HTR-8/SVneo (cell line): ENCODE measurements at regions not wholly inside any gene's neighbourhood (a gene's known extent, or its start where the extent isn't known, plus 50 kb on each side); places are given as distances from the start of the nearest gene placed in this dataset.
"Not testable (repeated sequence)": the region's sequence is repeated elsewhere in the genome, so short reads cannot be mapped to it uniquely, and the experiment has no call there.

Source experiments
- DNase-seq: peaks from one replicate; pipeline ENCODE4 v3.0.0; 2011; ENCODE audit warnings: low spot score, mixed read lengths; ENCODE audit not compliant: insufficient read length
- FAIRE-seq: peaks from 2 replicates; lab custom pipeline; 2011; peaks lifted over from hg19 to GRCh38; lab: Jason Lieb, UNC

GRCh38 chr1:83488105-83488504 lies 510.8 kb downstream of the TTLL7 start:
- not testable (repeated sequence) for DNase-seq, FAIRE-seq

GRCh38 chr1:83487460-83487859 lies 511.5 kb downstream of the TTLL7 start:
- not testable (repeated sequence) for FAIRE-seq

DNA sequence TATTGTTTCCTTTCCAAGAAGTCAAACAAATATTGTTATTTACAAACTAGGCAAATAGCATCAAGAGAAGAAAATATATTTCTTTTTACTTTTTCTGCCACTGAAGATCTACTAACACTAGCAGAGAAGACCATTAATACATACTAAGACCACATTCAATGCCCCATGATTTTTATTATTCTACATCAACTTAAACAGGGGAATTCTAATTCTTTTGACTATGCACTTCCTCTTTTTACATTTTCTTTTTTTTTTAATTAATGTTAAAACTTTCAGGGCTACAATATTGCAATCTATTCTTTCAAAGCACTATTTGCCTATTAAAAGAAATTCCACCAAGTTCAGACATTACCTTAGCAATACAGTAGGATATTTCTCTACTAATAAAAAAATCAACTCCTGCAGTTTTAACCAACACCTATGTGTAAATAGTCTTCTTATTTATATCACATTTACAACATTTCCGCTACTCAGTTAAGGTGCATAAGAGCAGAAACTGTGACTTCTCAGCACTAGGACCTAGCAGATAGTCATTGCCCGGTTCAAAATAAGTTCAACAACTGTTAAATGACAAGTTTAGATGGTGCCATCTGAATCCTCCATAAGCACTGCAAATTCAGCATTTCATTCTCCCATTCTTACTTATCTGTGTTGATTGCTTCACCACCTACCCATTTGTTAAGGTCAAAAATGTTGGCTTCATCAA lies 513.5 kb downstream of the TTLL7 start:
- DNase-seq, FAIRE-seq: not testable (repeated sequence)

More at GRCh38 chr1:83487460-83487859, 511.5 kb downstream of the TTLL7 start:
- not testable (repeated sequence) for DNase-seq

DNA sequence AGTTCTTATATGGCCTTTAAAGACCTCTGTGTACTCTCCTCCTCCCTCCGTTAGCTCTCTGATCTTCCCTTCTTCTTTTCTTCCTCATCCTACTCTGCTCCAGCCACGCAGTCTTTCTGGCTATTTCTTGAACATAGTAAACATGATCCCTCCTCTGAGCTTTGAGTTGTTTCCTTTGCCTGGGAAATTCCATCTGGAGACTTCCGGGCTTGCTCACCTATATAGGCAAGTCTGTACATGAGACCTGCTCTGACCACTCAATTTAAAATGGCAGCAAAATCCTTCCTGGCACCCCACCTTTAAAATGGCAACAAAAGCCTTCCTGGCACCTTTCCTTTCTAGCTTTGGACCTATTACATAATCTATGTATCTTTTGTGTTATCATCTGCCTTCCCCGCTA lies 517.6 kb downstream of the TTLL7 start:
- FAIRE-seq, DNase-seq: not testable (repeated sequence)

- FAIRE-seq, DNase-seq: not testable (repeated sequence)
Measured at GRCh38 chr1:83479591-83480239, 519.2 kb downstream of the TTLL7 start.

GRCh38 chr1:83478127-83478526 lies 520.8 kb downstream of the TTLL7 start:
- not testable (repeated sequence) for FAIRE-seq, DNase-seq

- FAIRE-seq, DNase-seq: not testable (repeated sequence)
Measured at GRCh38 chr1:83476518-83476917, 522.4 kb downstream of the TTLL7 start.

DNA sequence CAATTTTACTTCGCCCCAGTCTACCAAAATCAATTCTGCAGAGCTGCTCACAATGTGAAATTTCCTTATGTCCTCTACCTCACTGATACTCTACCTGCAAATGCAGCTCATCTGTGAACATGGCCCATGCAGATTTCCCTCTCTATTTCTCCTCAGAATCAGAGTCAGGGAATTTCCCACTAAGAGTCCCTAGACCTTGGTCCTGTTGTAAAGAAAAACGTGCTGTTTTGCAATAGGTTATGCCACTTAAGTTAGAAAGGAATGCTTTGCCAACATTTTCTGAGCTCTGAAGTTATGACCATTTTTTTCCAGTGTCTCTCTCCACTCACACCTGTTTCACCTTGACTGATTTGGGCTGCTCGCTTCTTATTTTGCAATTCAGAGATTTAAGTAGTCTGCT lies 524.0 kb downstream of the TTLL7 start:
- not testable (repeated sequence) for DNase-seq, FAIRE-seq

GRCh38 chr1:83473986-83474385 lies 524.9 kb downstream of the TTLL7 start:
- not testable (repeated sequence) for FAIRE-seq

GRCh38 chr1:83472066-83472465 lies 526.9 kb downstream of the TTLL7 start:
- not testable (repeated sequence) for DNase-seq, FAIRE-seq

More at GRCh38 chr1:83473986-83474385, 524.9 kb downstream of the TTLL7 start:
- not testable (repeated sequence) for DNase-seq

DNA sequence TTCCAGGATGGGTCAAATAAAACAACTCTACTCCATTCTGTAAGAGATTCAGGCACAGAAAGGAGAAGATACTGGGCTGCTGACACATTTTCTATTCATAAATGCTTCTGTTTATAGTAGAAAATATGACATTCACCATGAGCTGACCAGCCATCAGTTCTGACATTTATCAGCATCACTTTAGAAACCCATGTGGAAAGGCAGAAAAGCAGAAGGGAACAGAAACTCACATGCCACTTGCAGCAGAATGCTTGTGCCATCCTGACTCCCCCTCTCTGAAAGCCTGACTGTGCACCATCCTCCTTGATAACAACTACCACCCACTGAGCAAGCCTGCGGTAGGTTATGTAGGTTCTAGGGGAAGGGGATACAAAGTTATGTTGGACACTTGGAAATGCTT lies 527.7 kb downstream of the TTLL7 start:
- not testable (repeated sequence) for FAIRE-seq, DNase-seq

DNA sequence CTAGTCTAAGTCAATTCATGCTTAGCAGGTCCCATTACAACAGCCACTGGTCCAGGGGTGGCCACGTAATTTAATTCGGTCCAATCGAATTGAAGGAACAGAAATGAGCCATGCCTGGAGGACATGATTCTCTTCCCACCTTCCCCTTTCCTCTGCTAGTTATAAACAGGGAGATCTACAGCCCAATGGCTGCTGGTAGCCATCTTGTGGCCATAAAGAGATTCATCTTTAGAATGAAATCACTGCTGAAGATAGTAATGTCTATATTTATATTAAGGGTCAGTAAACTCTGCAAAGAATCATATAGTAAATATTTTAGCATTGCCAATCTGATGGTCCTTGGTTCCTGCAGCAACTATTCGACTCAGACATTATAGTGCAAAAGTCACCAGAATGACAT lies 530.6 kb downstream of the TTLL7 start:
- DNase-seq, FAIRE-seq: not testable (repeated sequence)

DNA sequence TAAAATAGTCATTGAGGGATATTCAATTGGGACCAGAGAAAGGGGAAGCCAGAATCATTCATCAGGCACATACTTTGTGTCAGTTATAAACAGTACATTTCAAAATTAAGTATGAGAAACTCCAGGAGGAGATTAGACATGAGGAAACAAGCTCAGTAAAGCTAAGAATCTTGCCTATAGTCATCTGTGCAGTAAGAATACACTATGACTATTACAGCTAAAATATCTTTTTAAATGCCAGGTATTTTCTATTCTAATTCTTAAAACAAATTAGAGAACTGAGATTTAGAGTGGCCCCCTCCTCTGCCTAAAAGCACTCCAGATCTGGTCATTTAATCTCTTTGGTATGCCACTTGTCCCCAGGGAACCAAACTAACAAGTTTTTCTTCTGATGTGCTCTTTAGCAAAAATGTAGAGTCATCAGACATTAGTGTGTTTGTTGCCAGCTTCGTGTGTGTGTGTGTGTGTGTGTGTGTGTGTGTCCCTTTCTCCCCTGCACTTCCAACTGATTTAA lies 541.1 kb downstream of the TTLL7 start:
- DNase-seq, FAIRE-seq: not testable (repeated sequence)

- DNase-seq, FAIRE-seq: not testable (repeated sequence)
Measured at GRCh38 chr1:83457281-83457680, 541.7 kb downstream of the TTLL7 start.

- DNase-seq, FAIRE-seq: not testable (repeated sequence)
Measured at GRCh38 chr1:83455753-83456152, 543.2 kb downstream of the TTLL7 start.

GRCh38 chr1:83445873-83446272 lies 553.1 kb downstream of the TTLL7 start:
- FAIRE-seq, DNase-seq: not testable (repeated sequence)

GRCh38 chr1:83442412-83442811 lies 556.5 kb downstream of the TTLL7 start:
- not testable (repeated sequence) for FAIRE-seq, DNase-seq

DNA sequence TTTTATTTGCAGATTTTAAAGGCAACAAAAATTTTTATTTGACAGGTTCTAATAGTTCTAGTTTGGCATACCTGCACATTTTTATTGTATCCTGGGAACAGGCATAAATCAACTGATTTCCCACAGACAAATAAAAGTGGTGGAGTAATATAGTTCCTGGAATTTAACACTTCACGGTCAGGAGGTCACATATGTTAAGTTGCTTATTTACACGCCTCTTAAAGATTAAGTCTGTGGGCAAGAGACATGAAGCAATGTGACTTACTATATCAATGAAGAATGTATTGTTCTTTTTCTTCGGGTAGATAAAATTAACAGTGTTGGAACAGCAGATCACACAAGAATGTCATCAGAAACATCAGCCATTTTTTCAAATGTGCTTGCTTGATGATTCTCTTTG lies 558.3 kb downstream of the TTLL7 start:
- not testable (repeated sequence) for DNase-seq, FAIRE-seq

DNA sequence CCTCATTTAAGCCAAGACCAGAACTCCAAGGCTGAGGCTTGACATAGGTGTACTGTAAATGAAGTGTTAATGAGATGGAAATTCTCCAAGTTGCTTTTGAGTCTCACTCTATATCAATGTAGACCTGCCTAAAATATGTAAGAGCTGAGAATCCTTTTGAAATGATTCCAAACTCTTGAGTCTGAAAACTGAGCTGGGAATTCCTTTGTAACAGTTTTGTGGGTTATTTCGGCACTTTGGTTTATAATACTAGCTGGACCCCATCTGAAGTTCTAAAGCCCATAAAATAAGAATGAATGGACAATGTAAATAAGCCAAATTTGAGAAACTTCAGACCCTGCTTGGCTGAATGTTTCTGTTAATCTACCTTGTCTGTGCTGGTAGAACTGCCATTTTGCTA lies 558.9 kb downstream of the TTLL7 start:
- not testable (repeated sequence) for DNase-seq

DNA sequence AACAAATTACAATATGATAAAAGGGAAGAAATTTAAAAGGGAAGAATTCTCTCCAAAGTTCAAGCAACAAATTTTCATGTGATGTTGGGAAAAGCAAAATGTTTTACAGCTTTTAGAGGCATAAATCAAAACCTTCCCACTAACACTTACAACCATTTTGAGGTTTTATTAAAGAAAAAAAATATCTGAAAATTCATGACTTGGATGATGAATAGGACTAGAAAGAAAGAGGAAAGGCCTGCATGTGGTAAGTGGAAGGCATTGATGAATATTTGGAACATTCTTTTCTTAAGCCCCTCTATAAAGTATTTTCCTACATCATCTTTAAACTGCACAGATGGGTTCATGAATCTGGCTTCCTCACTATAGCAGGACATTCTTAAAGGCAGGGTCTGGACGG lies 560.6 kb downstream of the TTLL7 start:
- FAIRE-seq, DNase-seq: not testable (repeated sequence)

More for the DNA sequence above, 558.9 kb downstream of the TTLL7 start:
- FAIRE-seq: not testable (repeated sequence)

DNA sequence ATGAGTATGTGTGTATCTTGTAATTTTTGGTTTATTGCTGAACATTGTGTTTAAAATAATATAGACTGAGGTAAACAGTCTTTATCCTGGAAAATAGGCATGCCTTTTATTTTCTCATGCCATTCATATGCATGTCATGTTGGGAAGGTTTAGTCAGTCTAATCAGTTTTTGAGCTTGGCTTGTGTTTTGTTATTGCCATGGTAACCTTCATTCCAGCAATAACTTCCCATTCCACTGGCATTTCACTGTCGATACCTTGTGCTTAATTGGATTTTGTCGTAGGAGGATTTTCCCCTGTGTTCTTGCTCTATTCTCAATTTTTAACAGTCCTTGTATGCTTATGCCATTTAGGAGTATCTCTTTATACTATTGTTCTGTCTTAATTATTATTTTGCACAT lies 563.6 kb downstream of the TTLL7 start:
- not testable (repeated sequence) for DNase-seq, FAIRE-seq
